Immature natural killer cell (primary cell): ENCODE measurements at regions not wholly inside any gene's neighbourhood (a gene's known extent, or its start where the extent isn't known, plus 50 kb on each side); places are given as distances from the start of the nearest gene placed in this dataset.

Experiments
- DNase-seq, 3 donors: peaks; one replicate each; pipeline ENCODE4 v3.0.0; 2022; ENCODE audit warnings: mixed read lengths in 1 of 3
- H3K27ac Mint-ChIP-seq, 6 donors: one replicate each; pipeline ENCODE4 v1.8.0; 2020; ENCODE audit warnings: mixed read lengths in 6 of 6, mild to moderate bottlenecking in 5 of 6, inconsistent platforms in 4 of 6, moderate library complexity in 3 of 6
- H3K27me3 Mint-ChIP-seq, 3 donors: one replicate each; pipeline ENCODE4 v1.8.0; 2020 to 2021; ENCODE audit warnings: low read depth in 3 of 3, mild to moderate bottlenecking in 3 of 3, mixed read lengths in 3 of 3, moderate library complexity in 3 of 3, inconsistent platforms in 1 of 3
- H3K36me3 Mint-ChIP-seq, 3 donors: one replicate each; pipeline ENCODE4 v1.8.0; 2020; ENCODE audit warnings: mixed read lengths in 3 of 3, inconsistent platforms in 2 of 3, mild to moderate bottlenecking in 2 of 3
- H3K4me1 Mint-ChIP-seq, 2 donors: one replicate each; pipeline ENCODE4 v1.8.0; 2020; ENCODE audit warnings: inconsistent platforms in 2 of 2, mild to moderate bottlenecking in 2 of 2, mixed read lengths in 2 of 2, moderate library complexity in 1 of 2
- H3K4me3 Mint-ChIP-seq, 5 donors: one replicate each; pipeline ENCODE4 v1.8.0; 2020; ENCODE audit warnings: mild to moderate bottlenecking in 5 of 5, mixed read lengths in 5 of 5, inconsistent platforms in 3 of 5, moderate library complexity in 3 of 5
- H3K9me3 Mint-ChIP-seq, 6 donors: one replicate each; pipeline ENCODE4 v1.8.0; 2020; ENCODE audit warnings: mild to moderate bottlenecking in 6 of 6, mixed read lengths in 6 of 6, inconsistent platforms in 4 of 6, moderate library complexity in 3 of 6

GRCh38 chr9:26081847-26082246 is 403.6 kb upstream of the TUSC1 start:
- H3K4me1 Mint-ChIP-seq: no peaks in the 10 kb centered on the region
- no peaks in the 10 kb centered on the region for H3K36me3 Mint-ChIP-seq
- DNase-seq: no peak
- no peak overlapping the region for H3K4me3 Mint-ChIP-seq
- H3K27ac Mint-ChIP-seq: no peak overlapping the region
- peaks cover 2 to 50% (median 26%) of the 10 kb centered on the region in 6 donors for H3K9me3 Mint-ChIP-seq
- peaks cover 0 to 2% (median 0%) of the 10 kb centered on the region in 3 donors for H3K27me3 Mint-ChIP-seq

DNA sequence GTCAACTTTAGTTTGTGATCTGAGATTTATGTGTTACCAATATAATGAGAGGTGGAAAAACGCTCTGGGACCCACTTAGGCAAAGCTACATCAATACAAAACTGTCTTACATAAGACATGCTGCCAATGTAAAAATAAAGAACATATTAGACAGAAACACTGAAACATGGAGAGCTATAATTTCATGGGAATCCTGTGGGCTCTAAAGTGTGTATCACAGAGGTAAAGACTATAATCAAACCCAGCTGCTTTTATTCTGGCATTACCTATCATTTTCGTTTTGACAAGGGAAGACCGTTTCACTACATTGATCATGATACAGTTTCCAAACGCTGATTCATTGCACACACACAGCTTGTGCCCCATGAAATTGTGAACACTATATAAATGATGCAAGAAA is 400.5 kb upstream of the TUSC1 start:
- H3K9me3 Mint-ChIP-seq: peaks cover 7 to 60% (median 43%) of the 10 kb centered on the region in 6 donors
- H3K36me3 Mint-ChIP-seq: peaks cover 0 to 6% (median 2%) of the 10 kb centered on the region in 3 donors
- peaks cover 0 to 2% (median 0%) of the 10 kb centered on the region in 3 donors for H3K27me3 Mint-ChIP-seq
- no peak for DNase-seq
- H3K4me1 Mint-ChIP-seq: no peaks in the 10 kb centered on the region
- H3K4me3 Mint-ChIP-seq: no peak overlapping the region
- no peak overlapping the region for H3K27ac Mint-ChIP-seq

- no peak for DNase-seq
- Mint-ChIP-seq H3K27ac (no peak overlapping the region), H3K4me3 (no peak overlapping the region), H3K9me3 (peaks cover 7 to 68% (median 41%) of the 10 kb centered on the region in 6 donors), H3K27me3 (peaks cover 0 to 2% (median 1%) of the 10 kb centered on the region in 3 donors), H3K4me1 (no peaks in the 10 kb centered on the region), H3K36me3 (peaks cover 0 to 6% (median 2%) of the 10 kb centered on the region in 3 donors)
These were observed 399.6 kb upstream of the TUSC1 start for GRCh38 chr9:26077860-26078259.

GRCh38 chr9:26067608-26068007 is 389.4 kb upstream of the TUSC1 start:
- no peak overlapping the region for H3K4me3 Mint-ChIP-seq
- H3K27ac Mint-ChIP-seq: no peak overlapping the region
- peaks cover under 1 to 60% (median 20%) of the 10 kb centered on the region in 6 donors for H3K9me3 Mint-ChIP-seq
- H3K4me1 Mint-ChIP-seq: no peaks in the 10 kb centered on the region
- H3K36me3 Mint-ChIP-seq: no peaks in the 10 kb centered on the region
- DNase-seq: no peak
- peaks cover 0 to under 1% (median 0%) of the 10 kb centered on the region in 3 donors for H3K27me3 Mint-ChIP-seq

GRCh38 chr9:26066237-26066636 is 388.0 kb upstream of the TUSC1 start:
- Mint-ChIP-seq H3K27ac (no peak overlapping the region), H3K9me3 (peaks cover 2 to 60% (median 19%) of the 10 kb centered on the region in 6 donors), H3K36me3 (no peaks in the 10 kb centered on the region), H3K4me3 (no peak overlapping the region), H3K27me3 (peaks cover 0 to 2% (median 0%) of the 10 kb centered on the region in 3 donors), H3K4me1 (no peaks in the 10 kb centered on the region)
- DNase-seq: no peak

DNA sequence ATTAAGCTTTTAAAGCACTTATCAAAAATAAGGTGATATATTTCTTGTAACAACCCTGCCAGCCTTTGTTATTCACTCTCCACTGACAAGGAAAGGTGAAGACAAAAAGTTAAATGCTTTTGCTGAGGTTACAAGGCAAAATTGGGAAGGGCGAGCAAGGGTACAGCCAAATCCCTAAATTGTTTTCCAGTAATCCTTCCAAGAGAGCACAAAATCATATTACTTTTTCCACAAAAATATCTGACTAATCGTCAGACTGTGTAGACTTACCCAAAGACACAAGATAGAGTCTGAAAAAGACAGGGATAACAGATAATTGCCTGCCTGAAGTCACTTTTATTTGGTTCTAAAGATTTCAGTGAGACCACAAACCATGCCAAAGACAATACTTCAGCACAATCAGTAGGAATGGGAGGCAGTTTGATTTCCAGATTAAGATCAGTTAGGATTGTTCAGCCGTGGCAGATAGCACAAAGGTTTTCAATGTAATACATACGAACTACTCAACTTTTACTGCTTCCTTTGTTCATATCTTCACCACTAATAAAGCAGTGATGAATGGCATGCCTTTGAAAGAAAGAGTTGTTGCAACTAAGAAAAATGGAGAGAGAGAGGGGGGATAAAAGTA is 383.8 kb upstream of the TUSC1 start:
- H3K27me3 Mint-ChIP-seq: peaks cover 0 to 3% (median 0%) of the 10 kb centered on the region in 3 donors
- peaks cover 0 to 61% (median 14%) of the 10 kb centered on the region in 6 donors for H3K9me3 Mint-ChIP-seq
- no peak overlapping the region for H3K27ac Mint-ChIP-seq
- H3K36me3 Mint-ChIP-seq: no peaks in the 10 kb centered on the region
- DNase-seq: no peak
- H3K4me3 Mint-ChIP-seq: no peak overlapping the region
- no peaks in the 10 kb centered on the region for H3K4me1 Mint-ChIP-seq

- H3K27me3 Mint-ChIP-seq: peaks cover 0 to 3% (median 2%) of the 10 kb centered on the region in 3 donors
- no peak for DNase-seq
These were observed 380.1 kb upstream of the TUSC1 start for GRCh38 chr9:26058111-26058895.

DNA sequence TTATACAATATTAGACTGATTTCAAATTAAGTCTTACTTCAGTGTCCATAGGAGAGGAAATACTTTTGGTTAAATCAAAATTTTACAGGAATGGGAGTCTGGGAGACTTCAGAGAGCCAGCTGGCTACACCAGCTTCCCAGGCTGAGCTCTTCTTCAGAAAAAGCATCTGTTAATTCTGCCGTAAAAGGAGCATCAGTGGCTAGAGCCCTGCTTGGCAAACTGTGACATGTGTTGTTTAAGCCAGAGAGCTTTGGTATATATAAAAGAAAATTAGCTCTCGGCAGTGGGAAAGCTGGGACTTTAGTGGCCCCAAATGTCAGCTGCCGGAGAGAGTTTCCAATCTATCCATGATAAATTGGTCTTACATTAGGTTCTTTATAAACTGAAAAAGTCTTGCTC is 378.8 kb upstream of the TUSC1 start:
- H3K4me3 Mint-ChIP-seq: no peak overlapping the region
- no peak overlapping the region for H3K27ac Mint-ChIP-seq
- peaks cover 0 to 2% (median 1%) of the 10 kb centered on the region in 3 donors for H3K27me3 Mint-ChIP-seq
- H3K9me3 Mint-ChIP-seq: peaks cover 9 to 72% (median 17%) of the 10 kb centered on the region in 6 donors
- H3K36me3 Mint-ChIP-seq: no peaks in the 10 kb centered on the region
- H3K4me1 Mint-ChIP-seq: no peaks in the 10 kb centered on the region
- no peak for DNase-seq

More at GRCh38 chr9:26058111-26058895, 380.1 kb upstream of the TUSC1 start:
- Mint-ChIP-seq H3K36me3 (no peaks in the 10 kb centered on the region), H3K4me3 (no peak overlapping the region), H3K27ac (no peak overlapping the region), H3K9me3 (peaks cover 11 to 67% (median 19%) of the 10 kb centered on the region in 6 donors), H3K4me1 (no peaks in the 10 kb centered on the region)

GRCh38 chr9:26054600-26055520 is 376.6 kb upstream of the TUSC1 start:
- peaks cover 0 to 2% (median 1%) of the 10 kb centered on the region in 3 donors for H3K27me3 Mint-ChIP-seq

DNA sequence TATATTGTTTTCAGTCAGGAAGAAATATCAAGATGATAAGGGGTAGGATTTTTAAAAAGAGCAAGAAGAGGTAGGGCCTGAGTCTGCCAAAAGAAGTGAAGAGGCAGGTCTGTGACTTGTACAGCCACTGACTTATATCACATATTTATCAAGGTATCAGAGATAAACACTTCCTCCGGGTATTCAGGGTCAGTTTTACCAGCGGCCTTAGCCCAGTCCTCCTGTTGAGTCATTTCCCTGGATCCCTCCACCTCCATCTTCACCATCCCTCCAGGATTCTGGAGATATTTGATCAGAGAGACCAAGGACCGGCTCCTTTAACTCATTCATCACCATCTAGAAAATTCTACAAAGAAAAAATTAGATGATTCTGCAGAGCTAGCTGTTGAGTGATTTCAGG is 375.7 kb upstream of the TUSC1 start:
- Mint-ChIP-seq H3K4me3 (no peak overlapping the region), H3K9me3 (peaks cover 13 to 83% (median 26%) of the 10 kb centered on the region in 6 donors), H3K27me3 (peaks cover 0 to 2% (median 0%) of the 10 kb centered on the region in 3 donors), H3K27ac (no peak overlapping the region), H3K4me1 (no peaks in the 10 kb centered on the region), H3K36me3 (no peaks in the 10 kb centered on the region)
- no peak for DNase-seq

More at GRCh38 chr9:26054600-26055520, 376.6 kb upstream of the TUSC1 start:
- Mint-ChIP-seq H3K4me1 (no peaks in the 10 kb centered on the region), H3K9me3 (peaks cover 8 to 81% (median 23%) of the 10 kb centered on the region in 6 donors), H3K4me3 (no peak overlapping the region), H3K27ac (no peak overlapping the region), H3K36me3 (no peaks in the 10 kb centered on the region)
- no peak for DNase-seq

DNA sequence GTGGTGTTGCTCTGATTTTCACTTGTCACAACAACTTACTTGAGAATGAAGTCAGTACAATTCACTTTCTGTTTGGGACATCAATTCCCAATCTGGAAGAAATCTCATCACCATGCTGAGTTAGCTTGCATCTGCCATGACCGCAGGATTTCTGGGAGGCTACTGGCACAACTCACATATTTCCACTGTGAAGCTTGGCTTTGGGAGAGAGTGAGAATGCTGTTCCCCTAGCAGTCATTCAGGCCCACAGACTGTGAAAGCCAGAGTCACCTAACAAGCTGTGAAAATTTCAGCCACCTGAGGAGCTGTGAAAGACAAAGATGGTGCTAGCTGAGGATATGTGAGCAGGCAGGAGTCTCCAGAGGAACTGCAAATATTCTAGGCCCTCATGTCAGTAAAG is 365.2 kb upstream of the TUSC1 start:
- no peak overlapping the region for H3K27ac Mint-ChIP-seq
- H3K36me3 Mint-ChIP-seq: peaks cover 0 to 2% (median 0%) of the 10 kb centered on the region in 3 donors
- H3K4me1 Mint-ChIP-seq: no peaks in the 10 kb centered on the region
- H3K9me3 Mint-ChIP-seq: peaks cover 6 to 54% (median 40%) of the 10 kb centered on the region in 6 donors
- DNase-seq: no peak
- no peak overlapping the region for H3K4me3 Mint-ChIP-seq
- peaks cover 0 to 2% (median 0%) of the 10 kb centered on the region in 3 donors for H3K27me3 Mint-ChIP-seq

- no peaks in the 10 kb centered on the region for H3K4me1 Mint-ChIP-seq
- DNase-seq: no peak
- H3K27ac Mint-ChIP-seq: no peak overlapping the region
- peaks cover 0 to 2% (median 0%) of the 10 kb centered on the region in 3 donors for H3K27me3 Mint-ChIP-seq
- H3K9me3 Mint-ChIP-seq: peaks cover 11 to 56% (median 29%) of the 10 kb centered on the region in 6 donors
- H3K4me3 Mint-ChIP-seq: no peak overlapping the region
- H3K36me3 Mint-ChIP-seq: no peaks in the 10 kb centered on the region
These were observed 356.5 kb upstream of the TUSC1 start for GRCh38 chr9:26034786-26035185.

DNA sequence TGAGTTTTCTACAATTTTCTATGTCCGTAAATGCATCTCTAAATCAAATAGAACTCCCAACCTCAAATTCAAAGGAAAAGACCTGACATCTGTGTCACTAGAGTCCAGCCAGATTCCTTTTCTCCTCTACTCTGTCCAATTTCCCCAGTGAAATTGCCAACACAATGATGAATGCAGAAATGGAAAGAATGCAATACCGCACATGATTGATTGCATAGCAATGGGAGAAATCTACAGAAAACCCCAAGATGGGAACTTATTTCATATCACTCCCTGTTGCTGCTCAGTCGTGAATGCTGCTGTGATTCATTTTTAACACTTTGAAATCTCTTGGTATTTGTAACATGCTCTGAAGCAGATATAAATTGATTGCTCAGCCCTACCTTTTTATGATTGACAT is 355.1 kb upstream of the TUSC1 start:
- no peak overlapping the region for H3K4me3 Mint-ChIP-seq
- peaks cover 9 to 49% (median 25%) of the 10 kb centered on the region in 6 donors for H3K9me3 Mint-ChIP-seq
- H3K27ac Mint-ChIP-seq: no peak overlapping the region
- no peaks in the 10 kb centered on the region for H3K36me3 Mint-ChIP-seq
- peaks cover 0 to 2% (median 0%) of the 10 kb centered on the region in 3 donors for H3K27me3 Mint-ChIP-seq
- no peak for DNase-seq
- no peaks in the 10 kb centered on the region for H3K4me1 Mint-ChIP-seq
